ENCODE measurements at regions not wholly inside any gene's neighbourhood (a gene's known extent, or its start where the extent isn't known, plus 50 kb on each side); places are given as distances from the start of the nearest gene placed in this dataset.

DNA sequence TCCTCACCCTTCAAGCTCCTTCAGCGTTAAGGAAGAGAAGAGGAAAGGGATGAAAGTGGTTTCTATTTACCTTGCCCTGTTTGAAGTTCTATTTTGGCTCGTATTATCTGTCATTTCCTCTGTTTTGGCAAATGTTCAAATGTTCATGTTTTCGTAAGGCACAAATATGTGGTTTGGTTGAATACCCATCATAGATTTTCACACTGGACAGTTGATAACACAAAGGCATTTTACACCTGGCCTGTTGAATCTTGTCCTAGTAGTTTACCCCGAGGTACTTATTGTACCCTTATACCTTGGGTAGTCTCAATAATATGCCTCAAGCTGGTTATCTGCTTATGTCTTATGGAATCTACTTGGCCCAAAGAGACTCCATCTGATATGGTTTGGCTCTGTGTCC is 706.9 kb downstream of the METTL15 start:
- TF ChIP-seq, protein P1, sequence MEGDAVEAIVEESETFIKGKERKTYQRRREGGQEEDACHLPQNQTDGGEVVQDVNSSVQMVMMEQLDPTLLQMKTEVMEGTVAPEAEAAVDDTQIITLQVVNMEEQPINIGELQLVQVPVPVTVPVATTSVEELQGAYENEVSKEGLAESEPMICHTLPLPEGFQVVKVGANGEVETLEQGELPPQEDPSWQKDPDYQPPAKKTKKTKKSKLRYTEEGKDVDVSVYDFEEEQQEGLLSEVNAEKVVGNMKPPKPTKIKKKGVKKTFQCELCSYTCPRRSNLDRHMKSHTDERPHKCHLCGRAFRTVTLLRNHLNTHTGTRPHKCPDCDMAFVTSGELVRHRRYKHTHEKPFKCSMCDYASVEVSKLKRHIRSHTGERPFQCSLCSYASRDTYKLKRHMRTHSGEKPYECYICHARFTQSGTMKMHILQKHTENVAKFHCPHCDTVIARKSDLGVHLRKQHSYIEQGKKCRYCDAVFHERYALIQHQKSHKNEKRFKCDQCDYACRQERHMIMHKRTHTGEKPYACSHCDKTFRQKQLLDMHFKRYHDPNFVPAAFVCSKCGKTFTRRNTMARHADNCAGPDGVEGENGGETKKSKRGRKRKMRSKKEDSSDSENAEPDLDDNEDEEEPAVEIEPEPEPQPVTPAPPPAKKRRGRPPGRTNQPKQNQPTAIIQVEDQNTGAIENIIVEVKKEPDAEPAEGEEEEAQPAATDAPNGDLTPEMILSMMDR (IDR thresholded peaks at IDR 0.05), result no peak
- TF ChIP-seq EZH2 (IDR thresholded peaks at IDR 0.05; ENCODE audit: borderline replicate concordance, insufficient read depth, low read depth, low read length, poor library complexity, severe bottlenecking), result no peak

Measured in B cell (primary cell).